BLaER1 treated with 17β-estradiol and CSF1 and Interleukin-3, amounts not matched to agents 10 nM and 100 nM (cell line): ENCODE measurements at regions not wholly inside any gene's neighbourhood (a gene's known extent, or its start where the extent isn't known, plus 50 kb on each side); places are given as distances from the start of the nearest gene placed in this dataset.

Experiments used
- H3K27ac ChIP-seq, 11 experiments: shearing (Covaris generic); formaldehyde crosslinking; 2 replicates each; pipeline ENCODE4 v1.8.1; 2022
- H3K27me3 ChIP-seq, 11 experiments: shearing (Covaris generic); formaldehyde crosslinking; 2 replicates each; pipeline ENCODE4 v1.8.1; 2022
- H3K36me3 ChIP-seq, 11 experiments: shearing (Covaris generic); formaldehyde crosslinking; 2 replicates each; pipeline ENCODE4 v1.8.1; 2022
- H3K4me1 ChIP-seq, 10 experiments: shearing (Covaris generic); formaldehyde crosslinking; 2 replicates each; pipeline ENCODE4 v1.8.1; 2022
- H3K4me2 ChIP-seq, 11 experiments: shearing (Covaris generic); formaldehyde crosslinking; 2 replicates each; pipeline ENCODE4 v1.8.1; 2022
- H3K4me3 ChIP-seq, 10 experiments: shearing (Covaris generic); formaldehyde crosslinking; 2 replicates each; pipeline ENCODE4 v1.8.1; 2022
- H3K9ac ChIP-seq, 11 experiments: shearing (Covaris generic); formaldehyde crosslinking; 2 replicates each; pipeline ENCODE4 v1.8.1; 2022
- H3K9me3 ChIP-seq, 11 experiments: shearing (Covaris generic); formaldehyde crosslinking; replicated peaks in 1 of 11; 2 replicates each; pipeline ENCODE4 v1.8.1; 2022
- H4K20me1 ChIP-seq, 11 experiments: shearing (Covaris generic); formaldehyde crosslinking; 2 replicates each; pipeline ENCODE4 v1.8.1; 2022
- Cebpa-rat ChIP-seq, 11 experiments: shearing (Covaris generic); IDR thresholded peaks; 2 replicates each; pipeline ENCODE4 v1.8.1; 2022

DNA sequence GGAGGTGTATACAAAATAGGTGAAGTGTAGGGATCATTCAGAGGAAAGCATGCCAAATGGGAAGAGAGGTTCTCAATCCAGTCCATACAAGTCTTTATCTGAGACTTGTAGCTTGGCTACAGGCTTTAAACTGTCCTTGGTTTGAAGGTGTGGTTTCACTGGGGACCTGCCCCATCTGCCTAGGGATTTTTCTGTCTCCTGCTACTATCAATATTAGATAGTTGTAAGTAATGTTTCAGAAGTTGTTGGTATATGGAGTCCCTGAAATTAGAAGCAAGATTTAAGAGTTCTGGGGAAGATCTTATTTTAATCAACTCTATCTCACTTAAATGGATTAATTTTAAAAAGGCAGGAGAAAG, 100.9 kb downstream of the ANKRD7 start:
- Histone ChIP-seq H3K9me3 (no peaks in the 10 kb centered on the region; a peak in 1 of 22 replicates), H4K20me1 (no peaks in the 10 kb centered on the region), H3K4me2 (no peak overlapping the region), H3K27ac (no peak overlapping the region), H3K4me3 (no peak overlapping the region), H3K9ac (no peak overlapping the region), H3K27me3 (0 out of 22 replicates have a peak, but pooled peaks cover 0 to 6% (median 0%) of the 10 kb centered on the region in 11 experiments), H3K4me1 (no peaks in the 10 kb centered on the region), H3K36me3 (no peaks in the 10 kb centered on the region)
- no peak for TF ChIP-seq Cebpa-rat (IDR thresholded peaks at IDR 0.05)

GRCh38 chr7:118327174-118327573, 102.7 kb downstream of the ANKRD7 start:
- H3K4me1 ChIP-seq: no peaks in the 10 kb centered on the region
- no peak for TF ChIP-seq Cebpa-rat (IDR thresholded peaks at IDR 0.05)

DNA sequence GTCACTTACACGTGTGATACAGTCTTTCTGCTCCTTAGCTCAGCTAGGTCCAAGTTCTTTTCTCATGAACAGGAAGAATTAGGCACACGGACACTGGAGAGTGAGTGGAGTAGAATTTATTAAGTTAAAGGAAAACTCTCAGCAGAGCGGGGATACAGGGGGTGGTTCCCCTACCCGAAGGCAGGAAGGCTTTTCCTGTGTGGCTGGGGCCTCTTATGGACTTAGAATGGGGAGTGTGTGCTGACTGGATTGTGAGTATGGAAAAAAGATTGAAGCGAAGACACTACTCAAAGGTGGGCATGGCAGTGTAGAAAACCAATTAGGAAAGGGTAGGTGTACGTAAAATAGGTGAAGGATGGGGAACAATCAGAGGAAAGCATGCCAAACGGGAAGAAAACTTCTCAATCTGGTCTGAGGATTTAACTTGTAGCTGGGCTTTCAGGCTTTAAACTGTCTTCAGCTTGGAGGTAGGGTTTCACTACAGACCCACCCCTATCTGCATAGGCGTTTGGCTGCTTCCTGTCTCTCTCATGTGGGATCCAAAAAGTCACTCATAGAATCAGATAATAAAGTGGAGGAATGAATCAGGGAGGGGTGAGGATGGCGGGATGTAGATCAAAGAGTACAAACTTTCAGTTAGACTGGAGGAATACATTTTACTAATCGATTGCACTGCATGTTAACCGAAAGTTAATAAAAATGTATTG, 104.2 kb downstream of the ANKRD7 start:
- Histone ChIP-seq H3K4me2 (no peak overlapping the region), H3K9me3 (no peaks in the 10 kb centered on the region; a peak in 1 of 22 replicates), H3K4me1 (no peaks in the 10 kb centered on the region), H3K27me3 (0 out of 22 replicates have a peak, but pooled peaks cover 0 to 6% (median 0%) of the 10 kb centered on the region in 11 experiments), H3K4me3 (no peak overlapping the region), H3K27ac (no peak overlapping the region), H4K20me1 (no peaks in the 10 kb centered on the region), H3K9ac (no peak overlapping the region), H3K36me3 (no peaks in the 10 kb centered on the region)
- TF ChIP-seq Cebpa-rat (IDR thresholded peaks at IDR 0.05): no peak

More at GRCh38 chr7:118327174-118327573, 102.7 kb downstream of the ANKRD7 start:
- H3K9ac ChIP-seq: no peak overlapping the region
- H3K9me3 ChIP-seq: no peaks in the 10 kb centered on the region; a peak in 1 of 22 replicates
- no peak overlapping the region for H3K4me2 ChIP-seq
- no peak overlapping the region for H3K27ac ChIP-seq
- no peak overlapping the region for H3K4me3 ChIP-seq
- no peaks in the 10 kb centered on the region for H3K36me3 ChIP-seq
- no peaks in the 10 kb centered on the region for H4K20me1 ChIP-seq
- 0 out of 22 replicates have a peak, but pooled peaks cover 0 to 6% (median 0%) of the 10 kb centered on the region in 11 experiments for H3K27me3 ChIP-seq

DNA sequence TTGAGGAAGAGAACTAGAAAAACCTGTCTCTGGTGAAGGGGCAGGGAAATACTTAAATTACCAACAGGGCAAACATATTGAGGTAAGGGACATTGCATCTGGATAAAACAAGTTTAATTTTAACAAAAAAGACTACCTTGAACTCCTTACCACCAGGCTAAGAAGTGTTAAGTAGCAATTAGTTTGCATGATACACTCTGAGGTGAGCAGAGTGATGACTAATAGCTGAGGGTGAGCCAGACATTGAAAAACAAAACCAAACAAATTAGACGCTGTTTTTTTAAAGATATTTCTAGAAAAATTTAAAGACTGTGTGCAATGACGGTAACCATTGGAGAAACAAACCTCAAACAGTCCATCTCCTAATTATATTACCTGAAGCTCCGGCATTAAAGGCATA, 105.9 kb downstream of the ANKRD7 start:
- Histone ChIP-seq H3K27ac (no peak overlapping the region), H3K4me1 (no peaks in the 10 kb centered on the region), H3K4me3 (no peak overlapping the region), H3K9ac (no peak overlapping the region), H3K27me3 (no peaks in the 10 kb centered on the region), H3K36me3 (no peaks in the 10 kb centered on the region), H3K9me3 (no peaks in the 10 kb centered on the region), H4K20me1 (no peaks in the 10 kb centered on the region), H3K4me2 (no peak overlapping the region)
- TF ChIP-seq Cebpa-rat (IDR thresholded peaks at IDR 0.05): no peak

GRCh38 chr7:118346748-118347147, 122.2 kb downstream of the ANKRD7 start:
- Histone ChIP-seq H3K27ac (no peak overlapping the region), H3K4me1 (peaks cover 0 to 23% (median 17%) of the 10 kb centered on the region in 10 experiments; a peak in 17 of 20 replicates), H3K4me2 (no peak overlapping the region), H3K36me3 (no peaks in the 10 kb centered on the region), H3K9ac (no peak overlapping the region), H4K20me1 (no peaks in the 10 kb centered on the region), H3K4me3 (no peak overlapping the region), H3K9me3 (peaks cover 0 to 4% (median 0%) of the 10 kb centered on the region in 11 experiments; a peak in 1 of 22 replicates), H3K27me3 (no peaks in the 10 kb centered on the region)
- TF ChIP-seq Cebpa-rat (IDR thresholded peaks at IDR 0.05): no peak

GRCh38 chr7:118349604-118350003, 125.1 kb downstream of the ANKRD7 start:
- H3K9ac ChIP-seq: no peak overlapping the region
- no peaks in the 10 kb centered on the region for H4K20me1 ChIP-seq
- H3K4me1 ChIP-seq: peaks cover 0 to 23% (median 17%) of the 10 kb centered on the region in 10 experiments; a peak in 17 of 20 replicates
- H3K36me3 ChIP-seq: no peaks in the 10 kb centered on the region
- H3K27me3 ChIP-seq: no peaks in the 10 kb centered on the region
- peak overlapping the region in 9 of 11 experiments; percentile 37 to 72 (median 59); a peak in 17 of 22 replicates for H3K4me2 ChIP-seq
- no peak for TF ChIP-seq Cebpa-rat (IDR thresholded peaks at IDR 0.05)
- H3K4me3 ChIP-seq: no peak overlapping the region
- H3K9me3 ChIP-seq: peaks cover 0 to 4% (median 0%) of the 10 kb centered on the region in 11 experiments; a peak in 1 of 22 replicates
- peak overlapping the region in 5 of 11 experiments; percentile 25 to 69 (median 52); a peak in 8 of 22 replicates for H3K27ac ChIP-seq

GRCh38 chr7:118350260-118350659, 125.8 kb downstream of the ANKRD7 start:
- Histone ChIP-seq H3K36me3 (no peaks in the 10 kb centered on the region), H3K4me1 (peaks cover 0 to 23% (median 17%) of the 10 kb centered on the region in 10 experiments; a peak in 17 of 20 replicates), H3K9me3 (peaks cover 0 to 4% (median 0%) of the 10 kb centered on the region in 11 experiments; a peak in 3 of 22 replicates), H3K4me3 (no peak overlapping the region), H3K9ac (no peak overlapping the region), H3K4me2 (peak overlapping the region in 9 of 11 experiments; percentile 37 to 72 (median 59); a peak in 18 of 22 replicates), H3K27ac (peak overlapping the region in 6 of 11 experiments; percentile 25 to 69 (median 49); a peak in 10 of 22 replicates), H3K27me3 (no peaks in the 10 kb centered on the region), H4K20me1 (no peaks in the 10 kb centered on the region)
- no peak for TF ChIP-seq Cebpa-rat (IDR thresholded peaks at IDR 0.05)

- Histone ChIP-seq H3K27me3 (no peaks in the 10 kb centered on the region), H3K4me2 (no peak overlapping the region), H3K36me3 (no peaks in the 10 kb centered on the region), H4K20me1 (no peaks in the 10 kb centered on the region), H3K27ac (no peak overlapping the region), H3K4me3 (no peak overlapping the region), H3K9me3 (peaks cover 6 to 15% (median 12%) of the 10 kb centered on the region in 11 experiments; a peak in 19 of 22 replicates), H3K4me1 (peaks cover 0 to 23% (median 17%) of the 10 kb centered on the region in 10 experiments; a peak in 17 of 20 replicates), H3K9ac (no peak overlapping the region)
- no peak for TF ChIP-seq Cebpa-rat (IDR thresholded peaks at IDR 0.05)
Observed at GRCh38 chr7:118352867-118353453, 128.5 kb downstream of the ANKRD7 start.

DNA sequence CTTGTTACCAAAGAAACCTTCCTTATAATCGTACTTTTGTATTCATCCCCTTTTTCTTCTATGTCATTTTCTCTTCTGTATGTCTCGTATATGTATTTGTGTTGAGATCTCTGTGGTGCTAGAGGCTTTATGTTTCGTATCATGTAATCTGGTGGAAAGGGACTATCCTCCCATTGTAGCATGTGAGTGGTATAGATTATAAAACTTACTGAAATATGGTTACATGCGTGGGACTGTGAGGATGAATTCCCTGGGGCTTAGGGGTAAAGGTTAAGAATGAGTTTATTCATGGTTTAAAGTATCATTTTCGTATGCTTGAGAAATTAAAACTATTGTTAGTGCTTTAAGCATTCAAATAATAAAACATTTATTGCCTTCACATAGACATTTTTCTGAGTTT, 141.9 kb downstream of the ANKRD7 start:
- no peak overlapping the region for H3K4me3 ChIP-seq
- H3K9ac ChIP-seq: no peak overlapping the region
- H3K4me1 ChIP-seq: no peaks in the 10 kb centered on the region
- H4K20me1 ChIP-seq: no peaks in the 10 kb centered on the region
- no peaks in the 10 kb centered on the region for H3K36me3 ChIP-seq
- no peak for TF ChIP-seq Cebpa-rat (IDR thresholded peaks at IDR 0.05)
- H3K9me3 ChIP-seq: no peaks in the 10 kb centered on the region
- no peak overlapping the region for H3K27ac ChIP-seq
- H3K27me3 ChIP-seq: no peaks in the 10 kb centered on the region
- no peak overlapping the region for H3K4me2 ChIP-seq
